PFSK-1 (cell line): ENCODE measurements at regions not wholly inside any gene's neighbourhood (a gene's known extent, or its start where the extent isn't known, plus 50 kb on each side); places are given as distances from the start of the nearest gene placed in this dataset.

ENCODE experiments used
- FOXP2 ChIP-seq: optimal IDR thresholded peaks from 2 replicates; pipeline ENCODE3; 2011; ENCODE audit warnings: borderline replicate concordance, control low read depth, inconsistent platforms; ENCODE audit not compliant: insufficient read depth; ENCODE audit errors: extremely low read length, extremely low read depth
- POLR2AphosphoS5 ChIP-seq: IDR thresholded peaks from 2 replicates; pipeline ENCODE4 v1.6.1; 2012; ENCODE audit warnings: low read depth, mild to moderate bottlenecking, control low read depth, low read length, moderate library complexity
- REST ChIP-seq, 2 experiments: IDR thresholded peaks; 2 replicates each; pipeline versions ENCODE4 v1.6.1 to v1.8.0; 2011 to 2012; ENCODE audit warnings: low read depth in 2 of 2, low read length in 2 of 2, control low read depth in 1 of 2, inconsistent platforms in 1 of 2, mild to moderate bottlenecking in 1 of 2, moderate library complexity in 1 of 2; ENCODE audit not compliant: insufficient read depth in 1 of 2

- TF ChIP-seq FOXP2 (no peak), REST (IDR thresholded peaks at IDR 0.05; ENCODE audit: insufficient read depth in 1 of 2, low read depth in 2 of 2, low read length in 2 of 2) (no peak), POLR2AphosphoS5 (no peak)
These were observed 196.9 kb upstream of the PUM3 start for GRCh38 chr9:3040761-3041160.
